SK-N-DZ (cell line): ENCODE measurements at regions not wholly inside any gene's neighbourhood (a gene's known extent, or its start where the extent isn't known, plus 50 kb on each side); places are given as distances from the start of the nearest gene placed in this dataset.

ENCODE experiments used
- DNase-seq: peaks from one replicate; pipeline ENCODE4 v3.0.0-alpha.2; 2015; ENCODE audit warnings: low spot score

GRCh38 chr3:148367756-148368155 is 329.9 kb upstream of the AGTR1 start:
- no peak for DNase-seq

- DNase-seq, result no peak
Measured at GRCh38 chr3:148369381-148369780, 328.3 kb upstream of the AGTR1 start.

- no peak for DNase-seq
Measured at GRCh38 chr3:148372206-148372875, 325.4 kb upstream of the AGTR1 start.

GRCh38 chr3:148373961-148374360 is 323.7 kb upstream of the AGTR1 start:
- DNase-seq, result no peak

- DNase-seq, result peak; percentile 62
Measured at GRCh38 chr3:148379763-148380382, 317.8 kb upstream of the AGTR1 start.

GRCh38 chr3:148381051-148381450 is 316.7 kb upstream of the AGTR1 start:
- no peak for DNase-seq

GRCh38 chr3:148389916-148390315 is 307.8 kb upstream of the AGTR1 start:
- no peak for DNase-seq

GRCh38 chr3:148395821-148396220 is 301.9 kb upstream of the AGTR1 start:
- DNase-seq, result no peak

- no peak for DNase-seq
Measured at GRCh38 chr3:148400754-148401153, 296.9 kb upstream of the AGTR1 start.

GRCh38 chr3:148408667-148409066 is 289.0 kb upstream of the AGTR1 start:
- DNase-seq, result no peak

- no peak for DNase-seq
Measured at GRCh38 chr3:148420242-148420641, 277.5 kb upstream of the AGTR1 start.

GRCh38 chr3:148428862-148429605 is 268.7 kb upstream of the AGTR1 start:
- no peak for DNase-seq

GRCh38 chr3:148433665-148434064 is 264.0 kb upstream of the AGTR1 start:
- no peak for DNase-seq

- no peak for DNase-seq
Measured at GRCh38 chr3:148435534-148435933, 262.2 kb upstream of the AGTR1 start.

- no peak for DNase-seq
Measured at GRCh38 chr3:148439254-148439822, 258.4 kb upstream of the AGTR1 start.

- DNase-seq, result no peak
Measured at GRCh38 chr3:148441191-148441590, 256.5 kb upstream of the AGTR1 start.

GRCh38 chr3:148450819-148451218 is 246.9 kb upstream of the AGTR1 start:
- no peak for DNase-seq

GRCh38 chr3:148451969-148452368 is 245.7 kb upstream of the AGTR1 start:
- DNase-seq, result no peak

GRCh38 chr3:148453781-148454191 is 243.9 kb upstream of the AGTR1 start:
- DNase-seq, result no peak

- no peak for DNase-seq
Measured at GRCh38 chr3:148455098-148455497, 242.6 kb upstream of the AGTR1 start.

GRCh38 chr3:148457886-148458285 is 239.8 kb upstream of the AGTR1 start:
- no peak for DNase-seq

- DNase-seq, result no peak
Measured at GRCh38 chr3:148459931-148460513, 237.7 kb upstream of the AGTR1 start.
